Gastroesophageal sphincter (tissue), 4 donors: ENCODE measurements at regions not wholly inside any gene's neighbourhood (a gene's known extent, or its start where the extent isn't known, plus 50 kb on each side); places are given as distances from the start of the nearest gene placed in this dataset.

ENCODE experiments used
- ATAC-seq: fragments of 150-250 bp; one replicate; pipeline ENCODE4 v1.9.1; 2016; ENCODE audit warnings: mild to moderate bottlenecking, moderate library complexity
- H3K27ac ChIP-seq, 4 donors: fragments of 200-600 bp; sonication (generic) in 3 of 4; 1 replicate in 3 of 4; 2 replicates in 1 of 4; pipeline ENCODE4 v1.5.1; 2016 to 2019
- H3K27me3 ChIP-seq: fragments of 200-600 bp; sonication (generic); one replicate; pipeline ENCODE4 v1.5.1; 2019
- H3K36me3 ChIP-seq, 2 donors: fragments of 200-600 bp; sonication (generic); one replicate each; pipeline ENCODE4 v1.5.1; 2019; ENCODE audit warnings: control low read depth in 1 of 2
- H3K4me1 ChIP-seq, 3 donors: fragments of 200-600 bp; sonication (generic); 1 replicate in 2 of 3; 2 replicates in 1 of 3; pipeline ENCODE4 v1.5.1; 2016 to 2019; ENCODE audit warnings: control low read depth in 2 of 3
- H3K4me3 ChIP-seq, 2 donors: fragments of 200-600 bp; sonication (generic); one replicate each; pipeline ENCODE4 v1.5.1; 2019; ENCODE audit warnings: mild to moderate bottlenecking in 1 of 2, moderate library complexity in 1 of 2
- H3K9me3 ChIP-seq, 3 donors: fragments of 200-600 bp; sonication (generic); one replicate each; pipeline ENCODE4 v1.5.1; 2017 to 2019; ENCODE audit warnings: control low read depth in 2 of 3
- EP300 ChIP-seq: sonication (generic); formaldehyde crosslinking; IDR thresholded peaks from one replicate; pipeline ENCODE4 v1.6.1; 2017; ENCODE audit warnings: antibody characterized with exemption, mild to moderate bottlenecking
- POLR2A ChIP-seq, 2 donors: fragments of 450-650 bp; IDR thresholded peaks; one replicate each; pipeline ENCODE4 v1.6.1; 2017; ENCODE audit warnings: antibody characterized with exemption in 2 of 2, mild to moderate bottlenecking in 2 of 2, moderate library complexity in 1 of 2
- POLR2AphosphoS5 ChIP-seq: sonication (generic); formaldehyde crosslinking; IDR thresholded peaks from one replicate; pipeline ENCODE4 v1.6.1; 2017; ENCODE audit warnings: antibody characterized with exemption
- WGBS, 2 donors: methylation state at CpG; one replicate each; pipeline ENCODE4 v1.1.5; 2018; ENCODE audit warnings: low coverage in 1 of 2; 5-methylcytosine and 5-hydroxymethylcytosine counted together
- TF ChIP-seq, protein P1 (sequence below), 4 experiments: fragments of 200-600 bp in 2 of 4; fragments of 450-650 bp in 2 of 4; sonication (generic) in 1 of 4; IDR thresholded peaks; one replicate each; pipeline ENCODE4 v1.5.1; 2017 to 2019; ENCODE audit warnings: antibody characterized with exemption in 4 of 4, mild to moderate bottlenecking in 2 of 4, moderate library complexity in 2 of 4

DNA sequence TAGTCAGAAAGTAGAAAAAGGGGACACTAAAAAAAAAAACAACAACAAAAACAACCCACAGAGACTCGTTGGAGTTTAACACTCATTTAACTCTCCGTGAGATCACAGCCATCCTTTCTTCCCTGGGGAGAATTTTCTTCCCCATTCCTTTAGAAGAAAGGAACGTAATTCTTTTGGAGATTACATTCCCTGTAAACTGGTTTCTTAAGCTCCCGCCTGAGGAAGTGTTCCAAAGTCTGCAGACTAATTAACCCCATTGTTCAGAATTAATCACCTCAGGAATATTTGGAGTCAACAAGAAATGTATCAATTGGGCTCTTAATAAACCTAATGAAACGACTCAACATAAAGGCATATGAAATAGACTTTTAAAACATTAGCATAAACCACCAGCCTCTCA, 228.2 kb upstream of the CSF3R start:
- Histone ChIP-seq H3K27me3 (peaks cover 91% of the 10 kb centered on the region), H3K36me3 (no peaks in the 10 kb centered on the region), H3K4me3 (no peak overlapping the region), H3K27ac (no peak overlapping the region), H3K9me3 (no peaks in the 10 kb centered on the region), H3K4me1 (no peaks in the 10 kb centered on the region)
- 21 to 22% methylated on average over 4 to 5 of the region's 5 CpGs for WGBS, 2 donors
- no peak for ATAC-seq
- TF ChIP-seq POLR2A (IDR thresholded peaks at IDR 0.05) (no peak), EP300 (no peak), POLR2AphosphoS5 (no peak)
- TF ChIP-seq, protein P1, sequence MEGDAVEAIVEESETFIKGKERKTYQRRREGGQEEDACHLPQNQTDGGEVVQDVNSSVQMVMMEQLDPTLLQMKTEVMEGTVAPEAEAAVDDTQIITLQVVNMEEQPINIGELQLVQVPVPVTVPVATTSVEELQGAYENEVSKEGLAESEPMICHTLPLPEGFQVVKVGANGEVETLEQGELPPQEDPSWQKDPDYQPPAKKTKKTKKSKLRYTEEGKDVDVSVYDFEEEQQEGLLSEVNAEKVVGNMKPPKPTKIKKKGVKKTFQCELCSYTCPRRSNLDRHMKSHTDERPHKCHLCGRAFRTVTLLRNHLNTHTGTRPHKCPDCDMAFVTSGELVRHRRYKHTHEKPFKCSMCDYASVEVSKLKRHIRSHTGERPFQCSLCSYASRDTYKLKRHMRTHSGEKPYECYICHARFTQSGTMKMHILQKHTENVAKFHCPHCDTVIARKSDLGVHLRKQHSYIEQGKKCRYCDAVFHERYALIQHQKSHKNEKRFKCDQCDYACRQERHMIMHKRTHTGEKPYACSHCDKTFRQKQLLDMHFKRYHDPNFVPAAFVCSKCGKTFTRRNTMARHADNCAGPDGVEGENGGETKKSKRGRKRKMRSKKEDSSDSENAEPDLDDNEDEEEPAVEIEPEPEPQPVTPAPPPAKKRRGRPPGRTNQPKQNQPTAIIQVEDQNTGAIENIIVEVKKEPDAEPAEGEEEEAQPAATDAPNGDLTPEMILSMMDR (IDR thresholded peaks at IDR 0.05) = no peak

DNA sequence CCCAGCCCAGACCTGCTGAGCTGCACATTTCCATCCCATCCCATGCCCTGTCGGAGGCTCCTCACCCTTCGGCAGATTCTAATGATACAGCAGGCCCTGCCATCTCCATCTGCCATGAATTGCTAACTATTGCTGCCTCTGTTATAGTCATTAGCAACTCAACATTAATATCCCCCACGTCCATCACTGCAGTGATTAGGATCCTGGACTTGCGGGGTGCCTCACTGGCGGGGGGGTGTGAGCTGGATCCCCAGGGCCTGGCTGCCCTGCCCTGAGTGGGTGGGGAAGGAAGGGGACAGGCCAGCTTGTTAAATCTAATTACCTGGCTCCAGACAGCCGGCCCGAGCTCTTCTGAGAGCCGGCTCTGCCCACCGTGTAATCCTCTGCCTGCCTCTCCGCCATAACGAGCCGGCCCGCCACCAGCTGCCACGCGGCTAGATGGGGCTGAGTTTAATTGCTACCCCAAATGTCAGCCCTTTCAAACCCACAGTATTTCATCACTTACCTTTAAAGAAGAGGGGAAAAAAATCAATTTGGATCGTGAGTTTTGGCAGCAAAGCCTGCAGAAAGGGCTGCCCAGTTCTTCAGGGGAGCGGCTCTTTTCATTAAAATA, 227.3 kb upstream of the CSF3R start:
- TF ChIP-seq POLR2A (IDR thresholded peaks at IDR 0.05) (no peak), EP300 (no peak), POLR2AphosphoS5 (no peak)
- TF ChIP-seq, protein P1 (IDR thresholded peaks at IDR 0.05) = no peak
- no peak overlapping the region for H3K4me3 ChIP-seq
- H3K27me3 ChIP-seq = peaks cover 91% of the 10 kb centered on the region
- H3K36me3 ChIP-seq = no peaks in the 10 kb centered on the region
- H3K4me1 ChIP-seq = no peaks in the 10 kb centered on the region
- no peak overlapping the region for H3K27ac ChIP-seq
- H3K9me3 ChIP-seq = no peaks in the 10 kb centered on the region
- 31 to 53% methylated on average over 4 to 10 of the region's 17 CpGs for WGBS, 2 donors
- ATAC-seq = no peak

DNA sequence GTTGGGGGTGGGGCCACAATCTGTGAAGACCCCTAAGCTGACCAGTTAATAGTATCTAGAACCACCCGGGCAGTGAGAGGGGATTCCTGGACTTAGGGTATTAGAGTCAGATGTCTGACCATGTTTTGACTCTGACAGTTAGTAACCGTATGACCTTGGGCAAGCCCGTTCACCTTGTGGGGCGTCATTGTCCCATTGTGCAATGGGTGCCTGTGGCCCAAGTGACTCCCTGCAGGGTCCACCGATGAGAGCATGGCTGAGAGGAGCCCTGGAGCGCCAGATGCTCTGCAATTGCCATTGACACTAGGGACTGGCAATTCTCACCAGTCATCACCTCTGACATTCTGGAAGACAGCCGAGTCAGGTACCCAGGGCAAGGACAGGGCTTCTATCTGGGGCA, 225.9 kb upstream of the CSF3R start:
- ATAC-seq = no peak
- Histone ChIP-seq H3K27me3 (peaks cover 99% of the 10 kb centered on the region), H3K9me3 (no peaks in the 10 kb centered on the region), H3K4me1 (peaks cover 0 to 6% (median 0%) of the 10 kb centered on the region in 3 donors), H3K27ac (no peak overlapping the region), H3K4me3 (no peak overlapping the region), H3K36me3 (no peaks in the 10 kb centered on the region)
- TF ChIP-seq POLR2A (IDR thresholded peaks at IDR 0.05) = no peak
- no peak for TF ChIP-seq POLR2AphosphoS5
- no peak for TF ChIP-seq EP300
- TF ChIP-seq, protein P1 (IDR thresholded peaks at IDR 0.05) = no peak
- no CpG with 5 or more reads among the region's 7 CpGs for WGBS, 2 donors

DNA sequence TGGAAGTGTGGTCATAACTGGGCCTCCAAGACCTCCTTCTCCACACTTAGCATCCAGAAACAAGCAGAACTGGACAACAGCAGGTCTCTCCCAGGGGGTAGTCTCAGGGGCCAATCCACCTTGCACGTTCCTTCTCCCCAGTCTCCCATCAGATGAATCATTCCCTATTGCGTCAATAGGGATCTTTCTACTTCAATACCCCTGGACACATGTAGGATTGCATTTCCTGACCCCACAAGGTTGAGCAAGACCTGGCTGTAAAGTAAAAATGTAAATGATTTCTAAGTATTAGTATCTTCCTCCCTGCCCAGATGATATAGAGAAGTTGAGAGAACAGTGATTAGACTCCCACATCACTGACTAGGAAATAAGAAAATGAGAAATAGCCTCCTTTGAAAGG, 224.5 kb upstream of the CSF3R start:
- no peaks in the 10 kb centered on the region for H3K9me3 ChIP-seq
- no peak overlapping the region for H3K4me3 ChIP-seq
- H3K27ac ChIP-seq = no peak overlapping the region
- peaks cover 98% of the 10 kb centered on the region for H3K27me3 ChIP-seq
- peaks cover 0 to 7% (median 0%) of the 10 kb centered on the region in 3 donors for H3K4me1 ChIP-seq
- TF ChIP-seq, protein P1 (IDR thresholded peaks at IDR 0.05) = no peak
- no peak for TF ChIP-seq EP300
- TF ChIP-seq POLR2AphosphoS5 = no peak
- TF ChIP-seq POLR2A (IDR thresholded peaks at IDR 0.05) = no peak
- no peak for ATAC-seq
- no peaks in the 10 kb centered on the region for H3K36me3 ChIP-seq
- WGBS, 2 donors = 40 to 75% methylated on average over 1 to 2 of the region's 2 CpGs

DNA sequence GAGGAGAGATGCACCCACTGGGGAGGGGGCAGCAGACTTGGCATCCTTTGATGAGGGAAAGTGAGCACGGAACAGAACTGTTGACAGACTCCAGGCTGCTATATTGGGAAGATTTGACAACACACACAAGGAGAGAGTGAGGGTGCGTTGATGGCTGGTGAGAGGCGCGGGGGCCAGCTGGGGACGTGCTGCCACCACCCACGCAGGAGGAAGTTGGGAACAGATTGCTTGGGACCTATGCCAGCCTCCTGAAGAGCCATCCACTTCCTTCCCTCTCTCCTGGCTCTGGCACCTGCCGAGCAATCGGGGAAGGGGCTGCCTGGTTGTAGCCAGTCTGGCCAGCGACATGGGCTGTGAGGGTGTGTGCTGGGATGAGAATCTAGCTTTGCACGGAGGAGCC, 223.7 kb upstream of the CSF3R start:
- no peak overlapping the region for H3K27ac ChIP-seq
- 41 to 49% methylated on average over 5 to 9 of the region's 10 CpGs for WGBS, 2 donors
- peaks cover 95% of the 10 kb centered on the region for H3K27me3 ChIP-seq
- TF ChIP-seq EP300 = no peak
- TF ChIP-seq, protein P1 (IDR thresholded peaks at IDR 0.05) = no peak
- TF ChIP-seq POLR2A (IDR thresholded peaks at IDR 0.05) = no peak
- no peak for TF ChIP-seq POLR2AphosphoS5
- no peak overlapping the region for H3K4me3 ChIP-seq
- no peaks in the 10 kb centered on the region for H3K36me3 ChIP-seq
- no peak for ATAC-seq
- H3K9me3 ChIP-seq = no peaks in the 10 kb centered on the region
- H3K4me1 ChIP-seq = peaks cover 0 to 7% (median 0%) of the 10 kb centered on the region in 3 donors
